Right atrium auricular region (tissue), 2 donors: ENCODE measurements at regions not wholly inside any gene's neighbourhood (a gene's known extent, or its start where the extent isn't known, plus 50 kb on each side); places are given as distances from the start of the nearest gene placed in this dataset.

Source experiments
- DNase-seq: peaks from one replicate; pipeline ENCODE4 v3.0.0-alpha.2; 2019; ENCODE audit warnings: low spot score
- H3K27ac ChIP-seq, 2 donors: fragments of 200-600 bp; sonication (generic); 1 replicate in 1 of 2; 2 replicates in 1 of 2; pipeline ENCODE4 v1.5.1; 2016 to 2019
- H3K27me3 ChIP-seq, 2 donors: fragments of 200-600 bp; sonication (generic); one replicate each; pipeline versions ENCODE4 v1.5.1 to v1.6.0; 2017 to 2019
- H3K36me3 ChIP-seq: fragments of 200-600 bp; sonication (generic); one replicate; pipeline ENCODE4 v1.5.1; 2016
- H3K4me1 ChIP-seq, 2 donors: fragments of 200-600 bp; sonication (generic); one replicate each; pipeline versions ENCODE4 v1.5.1 to v1.6.0; 2017 to 2019
- H3K4me3 ChIP-seq, 2 donors: fragments of 200-600 bp; sonication (generic); 1 replicate in 1 of 2; 2 replicates in 1 of 2; pipeline ENCODE4 v1.5.1; 2017 to 2019; ENCODE audit warnings: mild to moderate bottlenecking in 1 of 2, moderate library complexity in 1 of 2
- H3K9me3 ChIP-seq, 2 donors: fragments of 200-600 bp; sonication (generic); one replicate each; pipeline ENCODE4 v1.5.1; 2019
- TF ChIP-seq, protein P1 (sequence below), 2 donors: fragments of 200-600 bp; sonication (generic); IDR thresholded peaks; one replicate each; pipeline ENCODE4 v1.5.1; 2019; ENCODE audit warnings: antibody characterized with exemption in 2 of 2

DNA sequence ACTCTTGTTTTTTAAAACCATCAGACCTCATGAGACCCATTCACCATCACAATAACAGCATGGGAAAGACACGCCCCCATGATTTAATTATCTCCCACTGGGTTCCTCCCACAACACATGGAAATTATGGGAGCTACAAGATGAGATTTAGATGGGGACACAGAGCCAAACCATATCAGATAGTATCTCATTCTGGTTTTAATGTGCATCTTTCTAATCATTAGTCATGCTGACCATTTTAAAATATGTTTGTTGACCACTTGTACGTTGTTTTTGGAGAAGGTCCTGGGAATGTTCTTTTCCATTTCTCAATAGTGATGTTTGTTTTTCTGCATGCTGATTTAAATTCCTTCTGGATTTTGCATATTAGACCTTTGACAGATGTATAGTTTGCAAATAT, 119.0 kb downstream of the RTL3 start:
- Histone ChIP-seq H3K36me3 (no peaks in the 10 kb centered on the region), H3K4me3 (no peak overlapping the region), H3K27ac (no peak overlapping the region), H3K27me3 (no peaks in the 10 kb centered on the region), H3K9me3 (peaks cover 0 to 32% of the 10 kb centered on the region in 2 donors), H3K4me1 (no peaks in the 10 kb centered on the region)
- DNase-seq, result no peak
- TF ChIP-seq, protein P1, sequence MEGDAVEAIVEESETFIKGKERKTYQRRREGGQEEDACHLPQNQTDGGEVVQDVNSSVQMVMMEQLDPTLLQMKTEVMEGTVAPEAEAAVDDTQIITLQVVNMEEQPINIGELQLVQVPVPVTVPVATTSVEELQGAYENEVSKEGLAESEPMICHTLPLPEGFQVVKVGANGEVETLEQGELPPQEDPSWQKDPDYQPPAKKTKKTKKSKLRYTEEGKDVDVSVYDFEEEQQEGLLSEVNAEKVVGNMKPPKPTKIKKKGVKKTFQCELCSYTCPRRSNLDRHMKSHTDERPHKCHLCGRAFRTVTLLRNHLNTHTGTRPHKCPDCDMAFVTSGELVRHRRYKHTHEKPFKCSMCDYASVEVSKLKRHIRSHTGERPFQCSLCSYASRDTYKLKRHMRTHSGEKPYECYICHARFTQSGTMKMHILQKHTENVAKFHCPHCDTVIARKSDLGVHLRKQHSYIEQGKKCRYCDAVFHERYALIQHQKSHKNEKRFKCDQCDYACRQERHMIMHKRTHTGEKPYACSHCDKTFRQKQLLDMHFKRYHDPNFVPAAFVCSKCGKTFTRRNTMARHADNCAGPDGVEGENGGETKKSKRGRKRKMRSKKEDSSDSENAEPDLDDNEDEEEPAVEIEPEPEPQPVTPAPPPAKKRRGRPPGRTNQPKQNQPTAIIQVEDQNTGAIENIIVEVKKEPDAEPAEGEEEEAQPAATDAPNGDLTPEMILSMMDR (IDR thresholded peaks at IDR 0.05), result no peak

DNA sequence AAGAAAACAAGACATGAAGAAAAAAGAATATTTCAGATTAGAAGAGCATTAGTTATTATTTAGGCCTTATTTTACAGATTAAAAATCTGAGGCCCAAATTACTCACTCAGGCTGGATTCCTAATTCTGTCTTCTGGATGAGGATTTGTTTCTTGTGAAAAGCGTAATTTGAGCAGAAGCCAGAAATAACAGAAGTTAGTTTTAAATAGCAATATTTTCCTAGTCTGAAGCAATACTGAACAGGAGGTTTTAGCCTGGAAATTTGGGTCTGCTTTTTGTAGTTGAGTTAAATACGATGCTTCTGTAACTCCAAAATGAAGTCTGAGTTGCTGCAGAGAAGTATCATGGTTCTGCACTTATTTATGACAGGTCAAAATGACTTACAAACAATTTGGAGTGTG, 124.9 kb downstream of the RTL3 start:
- no peak for DNase-seq
- Histone ChIP-seq H3K27ac (peak overlapping the region in 1 of 2 donors; percentile 11), H3K9me3 (no peaks in the 10 kb centered on the region)

DNA sequence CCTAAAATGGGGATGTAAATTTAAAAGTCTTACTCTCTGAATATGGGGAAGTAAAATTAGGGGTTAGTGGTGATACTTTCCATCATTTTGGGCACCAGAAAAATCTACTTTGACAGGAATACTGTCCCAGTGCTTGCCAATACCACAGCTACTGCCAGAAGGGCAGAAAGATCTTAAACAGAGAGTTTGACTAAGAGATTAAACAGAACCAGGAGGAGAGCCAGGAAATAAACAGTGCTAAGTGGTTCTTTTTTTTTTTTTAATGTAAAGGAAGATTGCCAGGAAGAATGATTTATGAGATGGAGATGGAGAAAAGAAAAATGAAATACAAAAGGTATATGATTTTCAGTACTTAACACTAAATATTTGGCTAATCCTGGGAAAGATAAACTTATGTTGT, 126.8 kb downstream of the RTL3 start:
- H3K9me3 ChIP-seq, result no peaks in the 10 kb centered on the region
- H3K4me3 ChIP-seq, result no peak overlapping the region
- H3K4me1 ChIP-seq, result no peaks in the 10 kb centered on the region
- TF ChIP-seq, protein P1 (IDR thresholded peaks at IDR 0.05), result no peak
- no peaks in the 10 kb centered on the region for H3K36me3 ChIP-seq
- H3K27me3 ChIP-seq, result no peaks in the 10 kb centered on the region
- no peak overlapping the region for H3K27ac ChIP-seq
- DNase-seq, result no peak

More for the DNA sequence above, 124.9 kb downstream of the RTL3 start:
- H3K27me3 ChIP-seq, result no peaks in the 10 kb centered on the region
- no peaks in the 10 kb centered on the region for H3K4me1 ChIP-seq
- H3K36me3 ChIP-seq, result no peaks in the 10 kb centered on the region
- H3K4me3 ChIP-seq, result no peak overlapping the region
- TF ChIP-seq, protein P1 (IDR thresholded peaks at IDR 0.05), result no peak

DNA sequence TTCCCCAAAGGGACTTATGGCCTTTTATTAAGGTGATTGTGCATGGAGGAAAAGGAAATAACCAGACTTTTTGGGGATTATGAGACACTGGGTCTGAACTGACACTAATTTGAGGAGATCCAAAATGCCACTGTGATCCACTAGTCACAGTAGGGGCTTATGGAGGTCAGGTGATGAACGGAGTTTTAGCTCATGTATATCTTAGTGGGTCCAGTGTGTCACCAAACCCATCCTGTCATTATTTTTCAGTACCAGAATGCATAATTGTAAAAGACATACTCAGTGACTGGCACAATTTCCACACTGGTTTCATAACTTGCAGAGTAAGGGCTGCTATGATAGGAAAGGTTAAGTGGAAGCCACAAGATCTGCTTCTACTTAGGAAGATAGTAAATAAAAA, 131.3 kb downstream of the RTL3 start:
- TF ChIP-seq, protein P1 (IDR thresholded peaks at IDR 0.05), result no peak
- H3K4me3 ChIP-seq, result no peak overlapping the region
- H3K9me3 ChIP-seq, result no peaks in the 10 kb centered on the region
- H3K36me3 ChIP-seq, result no peaks in the 10 kb centered on the region
- no peak overlapping the region for H3K27ac ChIP-seq
- H3K27me3 ChIP-seq, result no peaks in the 10 kb centered on the region
- H3K4me1 ChIP-seq, result no peaks in the 10 kb centered on the region
- no peak for DNase-seq

DNA sequence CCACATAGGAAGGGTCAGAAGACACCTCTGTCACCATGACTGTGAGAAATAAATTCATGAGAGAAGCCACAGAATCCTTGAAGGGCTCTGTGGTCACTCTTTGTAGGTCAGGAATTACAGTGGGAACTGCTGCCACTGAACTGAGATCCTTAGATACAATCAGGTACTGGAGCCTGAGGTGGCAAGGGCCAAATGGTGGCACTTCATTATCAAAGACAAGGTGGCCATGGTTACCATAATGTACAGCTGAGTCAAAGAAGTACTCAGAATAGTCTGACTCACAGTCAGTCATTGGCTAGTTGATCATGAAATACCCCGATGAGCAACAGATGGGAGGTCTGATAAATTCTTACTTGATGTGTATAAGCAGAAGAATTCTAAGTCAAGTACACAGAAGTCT, 131.9 kb downstream of the RTL3 start:
- TF ChIP-seq, protein P1 (IDR thresholded peaks at IDR 0.05), result no peak
- Histone ChIP-seq H3K9me3 (no peaks in the 10 kb centered on the region), H3K27me3 (no peaks in the 10 kb centered on the region), H3K4me1 (no peaks in the 10 kb centered on the region), H3K27ac (no peak overlapping the region), H3K4me3 (no peak overlapping the region), H3K36me3 (no peaks in the 10 kb centered on the region)
- DNase-seq, result no peak

DNA sequence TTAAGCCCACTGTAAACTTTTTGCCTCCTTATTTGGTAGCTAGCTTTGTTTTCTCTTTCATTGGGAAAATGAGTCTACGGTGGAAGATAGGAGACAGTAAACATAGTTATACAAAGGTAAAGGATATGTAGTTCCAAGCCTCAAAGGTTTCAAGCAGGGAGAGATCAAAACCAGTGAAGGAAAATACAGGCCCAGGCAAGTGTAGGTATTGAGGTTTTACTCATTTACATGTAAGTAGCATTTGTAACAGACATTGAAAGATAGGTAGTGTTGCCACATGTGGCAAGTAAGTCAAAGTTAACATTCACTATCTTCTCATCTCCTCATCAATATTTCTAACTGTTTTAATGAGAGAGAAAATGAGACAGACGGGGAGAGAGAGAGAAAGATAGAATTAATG, 136.5 kb downstream of the RTL3 start:
- TF ChIP-seq, protein P1 (IDR thresholded peaks at IDR 0.05), result no peak
- H3K4me1 ChIP-seq, result no peaks in the 10 kb centered on the region
- H3K9me3 ChIP-seq, result no peaks in the 10 kb centered on the region

More for the DNA sequence above, 136.5 kb downstream of the RTL3 start:
- Histone ChIP-seq H3K27ac (no peak overlapping the region), H3K4me3 (no peak overlapping the region), H3K36me3 (no peaks in the 10 kb centered on the region), H3K27me3 (no peaks in the 10 kb centered on the region)
- DNase-seq, result no peak
